HG02642 (cell line): ENCODE measurements at regions not wholly inside any gene's neighbourhood (a gene's known extent, or its start where the extent isn't known, plus 50 kb on each side); places are given as distances from the start of the nearest gene placed in this dataset.

Source experiments
- ATAC-seq: cut with Tn5 transposase; IDR thresholded peaks from one replicate; pipeline ENCODE4 v1.9.1; 2021; ENCODE audit warnings: mild to moderate bottlenecking; ENCODE audit not compliant: unreplicated experiment, poor library complexity

GRCh38 chr2:60603533-60604190, 50.2 kb upstream of the BCL11A start:
- no peak for ATAC-seq

GRCh38 chr2:60604486-60605064, 51.1 kb upstream of the BCL11A start:
- no peak for ATAC-seq

- ATAC-seq: no peak
Observed at GRCh38 chr2:60605866-60606265, 52.4 kb upstream of the BCL11A start.

- ATAC-seq: no peak
Observed at GRCh38 chr2:60608679-60609078, 55.2 kb upstream of the BCL11A start.

- no peak for ATAC-seq
Observed at GRCh38 chr2:60612033-60612432, 58.6 kb upstream of the BCL11A start.

GRCh38 chr2:60614319-60614718, 60.9 kb upstream of the BCL11A start:
- no peak for ATAC-seq

- ATAC-seq: no peak
Observed at GRCh38 chr2:60621688-60622429, 68.4 kb upstream of the BCL11A start.

- no peak for ATAC-seq
Observed at GRCh38 chr2:60623040-60623439, 69.6 kb upstream of the BCL11A start.

- ATAC-seq: no peak
Observed at GRCh38 chr2:60627412-60627811, 74.0 kb upstream of the BCL11A start.

GRCh38 chr2:60628026-60628425, 74.6 kb upstream of the BCL11A start:
- no peak for ATAC-seq

GRCh38 chr2:60628615-60629304, 75.3 kb upstream of the BCL11A start:
- no peak for ATAC-seq

- ATAC-seq: no peak
Observed at GRCh38 chr2:60629305-60629662, 75.8 kb upstream of the BCL11A start.

GRCh38 chr2:60629801-60630385, 76.4 kb upstream of the BCL11A start:
- no peak for ATAC-seq

- no peak for ATAC-seq
Observed at GRCh38 chr2:60633615-60634014, 80.2 kb upstream of the BCL11A start.

GRCh38 chr2:60634438-60634837, 81.0 kb upstream of the BCL11A start:
- no peak for ATAC-seq

GRCh38 chr2:60641811-60642788, 88.6 kb upstream of the BCL11A start:
- peak; percentile 67 for ATAC-seq

- no peak for ATAC-seq
Observed at GRCh38 chr2:60643747-60644146, 90.3 kb upstream of the BCL11A start.

- ATAC-seq: no peak
Observed at GRCh38 chr2:60644951-60645350, 91.5 kb upstream of the BCL11A start.

GRCh38 chr2:60648191-60648590, 94.7 kb upstream of the BCL11A start:
- ATAC-seq: no peak

- ATAC-seq: no peak
Observed at GRCh38 chr2:60649721-60650120, 96.3 kb upstream of the BCL11A start.
